AG08396 (cell line): ENCODE measurements at regions not wholly inside any gene's neighbourhood (a gene's known extent, or its start where the extent isn't known, plus 50 kb on each side); places are given as distances from the start of the nearest gene placed in this dataset.
"Not testable (repeated sequence)": the region's sequence is repeated elsewhere in the genome, so short reads cannot be mapped to it uniquely, and the experiment has no call there.

Source experiments
- DNase-seq: peaks from one replicate; pipeline ENCODE4 v3.0.0; 2012; ENCODE audit warnings: low spot score, mixed read lengths

DNA sequence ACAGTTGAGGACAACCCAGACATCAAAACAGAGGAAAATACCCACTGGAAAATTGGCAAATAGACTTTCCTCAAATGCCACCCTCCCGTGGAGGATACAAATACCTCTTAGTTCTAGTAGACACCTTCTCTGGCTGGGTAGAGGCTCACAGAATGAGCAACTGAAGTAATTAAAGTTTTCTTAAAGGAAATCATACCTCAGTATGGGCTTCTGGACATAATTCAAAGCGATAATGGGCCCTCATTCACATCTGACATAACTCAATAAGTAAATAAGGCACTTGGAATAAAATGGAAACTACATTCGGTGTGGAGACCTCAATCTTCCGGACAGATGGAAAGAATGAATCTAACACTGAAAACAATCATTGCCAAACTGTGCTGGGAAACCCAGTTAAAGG, 115.2 kb upstream of the PLCL2 start:
- no peak for DNase-seq

DNA sequence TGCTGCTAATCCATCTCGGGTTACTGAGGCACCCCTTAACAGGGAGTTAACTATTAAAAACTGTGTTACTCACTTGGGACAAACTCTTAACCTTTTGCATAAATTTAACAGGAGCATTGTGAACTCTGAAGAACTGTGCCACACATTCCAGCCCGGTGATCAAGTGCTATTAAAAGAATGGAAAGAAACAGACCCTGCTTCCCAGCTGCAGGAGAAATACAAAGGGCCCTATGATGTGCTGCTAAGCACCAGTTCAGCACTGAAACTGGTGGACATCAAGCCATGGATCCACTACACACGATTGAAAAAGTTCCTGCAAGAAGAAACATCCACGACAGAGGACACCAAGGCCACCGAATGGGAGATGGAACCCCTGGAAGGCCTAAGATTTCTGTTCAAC, 114.7 kb upstream of the PLCL2 start:
- DNase-seq = no peak

DNA sequence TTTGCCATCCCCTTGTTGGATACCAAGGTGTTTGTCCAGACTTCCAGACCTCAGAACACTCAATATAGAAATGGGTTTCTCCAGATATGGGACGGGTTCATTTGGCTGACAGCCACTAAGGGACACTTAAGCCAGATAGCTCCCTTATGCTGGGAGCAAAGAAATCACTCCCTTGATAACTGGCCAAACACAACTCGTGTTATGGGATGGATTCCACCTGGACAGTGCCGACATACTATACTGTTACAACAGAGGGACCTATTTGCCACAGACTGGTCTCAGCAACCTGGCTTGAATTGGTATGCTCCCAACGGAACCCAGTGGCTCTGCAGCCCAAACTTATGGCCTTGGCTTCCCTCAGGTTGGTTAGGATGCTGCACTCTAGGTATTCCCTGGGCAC, 114.0 kb upstream of the PLCL2 start:
- DNase-seq = no peak

DNA sequence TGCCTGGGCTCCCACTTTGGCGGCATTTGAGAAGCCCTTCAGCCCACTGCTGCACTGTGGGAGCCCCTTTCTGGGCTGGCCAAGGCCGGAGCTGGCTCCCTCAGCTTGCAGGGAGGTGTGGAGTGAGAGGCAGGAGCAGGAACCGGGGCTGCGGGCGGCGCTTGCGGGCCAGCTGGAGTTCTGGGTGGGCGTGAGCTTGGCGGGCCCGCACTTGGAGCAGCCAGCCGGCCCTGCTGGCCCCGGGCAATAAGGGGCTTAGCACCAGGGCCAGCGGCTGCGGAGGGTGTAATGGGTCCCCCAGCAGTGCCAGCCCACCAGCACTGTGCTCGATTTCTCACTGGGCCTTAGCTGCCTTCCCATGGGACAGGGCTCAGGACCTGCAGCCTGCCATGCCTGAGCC, 111.2 kb upstream of the PLCL2 start:
- not testable (repeated sequence) for DNase-seq

DNA sequence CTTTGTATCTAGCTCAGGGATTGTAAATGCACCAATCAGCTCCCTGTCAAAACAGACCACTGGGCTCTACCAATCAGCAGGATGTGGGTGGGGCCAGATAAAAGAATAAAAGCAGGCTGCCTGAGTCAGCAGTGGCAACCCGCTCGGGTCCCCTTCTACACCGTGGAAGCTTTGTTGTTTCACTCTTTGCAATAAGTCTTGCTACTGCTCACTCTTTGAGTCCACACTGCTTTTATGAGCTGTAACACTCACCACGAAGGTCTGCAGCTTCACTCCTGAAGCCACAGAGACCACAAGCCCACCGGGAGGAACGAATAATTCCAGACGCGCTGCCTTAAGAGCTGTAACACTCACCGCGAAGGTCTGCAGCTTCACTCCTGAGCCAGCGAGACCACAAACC, 110.2 kb upstream of the PLCL2 start:
- not testable (repeated sequence) for DNase-seq

DNA sequence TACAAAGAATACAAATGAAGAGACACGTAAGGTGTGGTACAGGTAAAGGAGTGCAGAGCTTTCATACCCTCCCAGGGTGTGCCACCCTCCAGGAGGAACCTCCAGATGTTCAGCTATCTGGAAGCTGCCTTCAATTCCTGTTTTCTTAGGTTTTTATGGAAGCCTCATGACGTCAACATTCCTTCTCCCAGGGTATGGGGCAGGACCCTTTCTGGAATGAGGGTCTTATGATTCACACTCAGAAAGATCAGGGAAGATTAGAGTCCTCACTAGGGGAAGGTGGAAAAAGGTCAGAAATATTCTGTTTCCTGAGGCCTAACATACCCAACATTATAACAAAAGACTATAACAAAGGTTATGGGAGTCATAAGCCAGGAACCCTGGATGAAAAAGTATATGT, 99.8 kb upstream of the PLCL2 start:
- DNase-seq = no peak

DNA sequence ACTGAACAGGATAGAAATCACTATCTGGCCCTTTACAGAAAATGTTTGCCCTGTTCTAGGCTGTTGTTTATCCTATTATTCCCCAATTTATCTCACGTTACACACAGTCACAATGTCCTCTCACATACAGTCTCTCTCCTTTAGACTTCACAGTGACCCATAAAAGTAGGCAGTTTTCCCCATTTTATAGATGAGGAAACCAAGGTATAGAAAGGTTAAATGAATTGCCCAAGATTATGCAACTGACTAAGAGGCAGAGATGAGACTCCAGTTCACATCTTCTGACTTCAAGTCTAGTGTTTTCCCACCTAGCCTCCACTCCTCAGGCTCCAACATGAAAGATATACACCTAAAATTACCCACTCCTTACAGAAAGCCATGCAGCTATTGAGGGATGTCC, 99.3 kb upstream of the PLCL2 start:
- no peak for DNase-seq

DNA sequence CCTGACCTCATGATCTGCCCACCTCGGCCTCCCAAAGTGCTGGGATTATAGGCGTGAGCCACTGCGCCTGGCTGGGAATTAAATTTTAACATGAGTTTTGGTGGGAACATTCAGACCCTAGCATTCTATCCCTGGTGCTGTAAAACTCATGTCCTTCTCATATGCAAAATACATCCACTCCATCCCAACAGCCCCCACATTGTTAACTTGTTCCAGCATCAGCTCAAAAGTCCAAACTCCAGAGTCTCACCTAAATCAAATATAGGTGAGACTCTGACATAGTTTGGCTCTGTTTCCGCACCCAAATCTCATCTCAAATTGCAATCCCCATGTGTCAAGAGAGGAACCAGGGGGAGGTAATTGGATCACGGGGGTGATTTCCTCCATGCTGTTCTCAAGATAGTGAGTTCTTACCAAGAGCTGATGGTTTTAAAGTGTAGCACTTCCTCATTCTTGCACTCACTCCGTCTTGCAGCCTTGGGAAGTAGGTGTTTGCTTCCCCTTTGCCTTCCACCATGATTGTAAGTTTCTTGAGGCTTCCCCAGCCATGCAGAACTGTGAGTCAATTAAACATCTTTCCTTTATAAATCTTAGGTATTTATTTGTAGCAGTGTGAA, 96.2 kb upstream of the PLCL2 start:
- DNase-seq = no peak

DNA sequence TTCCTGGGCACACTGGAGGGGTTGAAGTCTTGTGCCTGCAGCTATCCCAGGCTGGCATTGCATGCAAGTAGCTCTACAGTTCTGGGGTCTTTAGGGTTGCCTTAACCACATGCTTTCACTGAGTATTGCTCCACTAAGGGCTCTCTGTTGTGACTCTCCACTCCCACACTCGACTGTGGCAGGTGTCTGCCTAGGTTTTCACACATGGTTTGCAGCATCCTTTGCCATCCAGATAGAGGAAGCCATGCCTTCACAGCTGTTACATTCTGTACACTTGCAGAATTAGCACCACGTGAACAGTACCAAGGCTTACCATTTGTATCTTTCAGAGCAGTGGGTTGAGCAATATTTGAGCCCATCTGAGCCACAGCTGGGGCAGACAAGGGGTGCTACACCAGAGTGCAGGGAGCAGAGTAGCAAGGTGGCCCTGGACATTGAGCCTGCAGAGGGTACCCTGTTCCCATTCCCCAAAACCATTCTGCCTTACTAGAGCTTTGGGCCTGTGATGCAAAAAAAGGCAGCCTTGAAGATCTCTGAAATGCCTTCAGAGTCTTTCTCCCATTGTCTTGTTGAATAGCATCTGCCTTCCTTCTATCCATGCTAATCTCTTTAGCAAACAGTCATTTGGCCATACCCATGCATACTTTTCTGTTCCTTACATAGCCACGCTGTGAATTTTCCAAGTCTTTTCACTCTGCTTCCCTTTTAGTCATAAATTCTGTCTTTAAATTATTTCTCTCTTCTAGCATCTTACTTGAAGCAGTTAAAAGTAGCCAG, 95.2 kb upstream of the PLCL2 start:
- DNase-seq = no peak

DNA sequence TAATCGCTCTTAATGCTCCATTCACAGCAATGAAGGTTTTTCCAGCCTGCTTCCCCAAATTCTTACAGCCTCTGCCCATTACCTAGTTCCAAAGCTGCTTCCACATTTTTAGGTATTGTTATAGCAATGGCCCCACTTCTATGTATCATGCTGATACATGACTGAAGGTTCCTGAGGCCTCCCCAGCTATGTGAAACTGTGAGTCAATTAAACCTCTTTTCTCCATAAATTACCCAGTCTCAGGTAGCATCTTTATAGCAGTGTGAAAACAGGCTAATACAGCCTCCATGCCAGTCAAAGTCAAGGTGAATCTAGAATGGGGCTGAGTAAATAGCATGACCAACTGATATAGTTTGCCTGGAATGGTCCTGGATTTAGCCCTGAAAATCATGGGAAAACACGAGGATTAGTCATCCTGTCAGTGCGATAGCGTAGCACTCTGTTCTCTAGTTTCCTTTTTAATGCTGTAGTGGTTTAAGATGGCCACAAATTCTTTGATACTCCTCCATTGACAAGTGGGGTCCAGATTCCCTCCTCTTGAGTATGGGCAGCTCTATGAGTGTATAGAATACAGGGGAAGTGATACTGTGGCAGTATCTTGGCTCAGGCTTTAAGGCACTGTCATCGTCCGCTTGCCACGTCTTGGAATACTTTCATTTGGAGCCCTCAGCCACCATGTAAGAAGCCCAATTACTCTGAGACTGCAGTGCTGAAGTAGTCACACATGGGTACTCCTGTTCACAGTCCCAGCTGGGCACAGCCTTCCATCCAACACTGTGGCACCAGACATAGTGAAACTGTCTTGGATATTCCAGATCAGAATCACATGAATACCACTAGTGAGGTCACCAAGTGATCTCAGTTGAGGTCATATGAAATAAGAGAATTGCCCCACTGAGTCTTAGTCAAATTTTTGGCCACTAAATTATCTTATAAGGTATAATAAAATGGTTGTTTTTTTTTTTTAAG, 94.0 kb upstream of the PLCL2 start:
- no peak for DNase-seq

DNA sequence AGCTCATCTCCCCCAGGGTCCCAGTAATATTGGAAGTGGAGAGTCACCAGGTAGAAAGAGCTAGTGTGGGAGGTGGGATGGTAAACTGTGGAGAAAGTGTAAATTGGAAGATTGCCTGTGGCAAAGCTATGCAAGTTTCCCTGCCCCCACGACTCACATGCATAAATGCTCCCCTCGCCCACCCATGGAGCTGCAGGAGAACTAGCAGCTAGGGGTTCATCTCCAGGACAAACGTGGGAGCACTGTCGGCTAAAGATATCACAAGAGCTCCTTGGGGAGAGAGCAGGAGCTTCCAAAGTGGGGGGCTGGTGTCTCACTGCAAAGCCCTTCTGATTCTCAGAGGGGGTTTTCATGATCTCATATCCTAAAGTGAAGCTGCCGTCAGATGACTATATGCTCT, 91.4 kb upstream of the PLCL2 start:
- DNase-seq = no peak

DNA sequence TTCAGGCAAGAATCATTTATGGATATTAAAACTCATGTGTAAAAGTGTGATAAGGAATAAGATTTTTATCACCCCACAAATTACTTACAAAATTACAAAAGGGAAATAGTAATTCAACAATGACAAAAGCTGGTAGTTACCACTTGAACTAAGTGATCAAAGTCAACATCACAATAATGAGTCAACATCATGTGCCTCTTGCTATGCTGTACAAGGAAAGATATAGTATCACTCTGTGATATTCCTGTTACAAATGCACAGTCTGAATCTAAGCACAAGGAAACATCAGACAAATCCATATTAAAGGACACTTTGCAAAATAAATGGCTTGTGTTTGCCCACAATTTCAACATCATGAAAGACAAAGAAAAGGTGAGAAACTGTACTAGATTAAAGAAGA, 90.5 kb upstream of the PLCL2 start:
- DNase-seq = no peak

DNA sequence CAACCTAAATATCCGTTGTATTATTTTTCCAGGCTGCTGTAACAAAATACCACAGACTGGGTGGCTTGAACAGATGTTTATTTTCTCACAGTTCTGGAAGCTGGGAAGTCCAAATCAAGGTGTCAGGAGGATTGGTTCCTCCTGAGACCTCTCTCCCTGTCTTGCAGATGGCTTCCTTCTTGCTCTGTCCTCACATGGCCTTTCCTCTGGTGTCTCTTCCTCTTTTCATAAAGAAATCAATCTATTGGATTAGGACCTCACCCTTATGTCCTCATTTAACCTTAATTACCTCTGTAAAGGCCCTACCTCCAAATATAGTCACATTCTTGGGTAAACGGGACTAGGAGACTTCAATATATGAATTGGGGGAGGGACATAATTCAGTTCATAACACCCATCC, 89.2 kb upstream of the PLCL2 start:
- no peak for DNase-seq

DNA sequence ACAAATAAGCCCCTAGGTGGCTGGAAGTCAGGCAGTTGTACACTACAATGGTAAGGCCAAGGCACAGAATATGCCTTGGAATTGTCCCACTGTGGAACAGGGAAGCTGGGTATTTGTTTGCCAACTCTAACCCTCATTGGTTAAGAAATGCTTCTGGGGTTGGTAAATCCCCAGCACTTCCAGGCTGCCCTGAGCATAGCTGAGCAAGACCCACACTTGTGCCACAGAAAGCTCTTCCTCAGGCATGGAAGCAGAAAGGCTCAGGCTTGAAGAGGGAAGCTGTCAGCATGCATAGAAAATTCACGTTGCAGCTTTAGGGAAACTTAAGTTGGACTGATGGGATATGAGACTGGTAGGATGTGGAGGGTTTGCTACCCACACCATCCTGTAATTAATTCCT, 86.9 kb upstream of the PLCL2 start:
- DNase-seq = no peak

DNA sequence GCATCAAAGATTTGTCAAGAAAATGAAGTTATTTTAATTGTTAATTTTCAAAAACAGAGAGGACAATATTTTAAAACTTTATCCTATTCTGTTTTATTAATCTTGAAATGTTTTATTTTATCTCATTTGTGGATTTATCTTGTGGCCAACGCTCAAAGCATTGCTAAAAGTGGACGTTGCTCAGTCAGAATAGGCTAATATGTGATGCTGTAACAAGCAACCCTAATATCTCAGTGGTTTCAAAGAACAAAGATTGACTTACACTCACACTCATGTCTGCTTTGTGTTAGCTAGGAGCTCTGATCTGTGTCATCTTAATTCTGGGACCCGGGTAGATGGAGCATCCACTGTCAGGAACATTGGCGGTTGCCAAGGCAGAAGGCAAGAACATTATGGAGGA, 86.0 kb upstream of the PLCL2 start:
- DNase-seq = no peak

DNA sequence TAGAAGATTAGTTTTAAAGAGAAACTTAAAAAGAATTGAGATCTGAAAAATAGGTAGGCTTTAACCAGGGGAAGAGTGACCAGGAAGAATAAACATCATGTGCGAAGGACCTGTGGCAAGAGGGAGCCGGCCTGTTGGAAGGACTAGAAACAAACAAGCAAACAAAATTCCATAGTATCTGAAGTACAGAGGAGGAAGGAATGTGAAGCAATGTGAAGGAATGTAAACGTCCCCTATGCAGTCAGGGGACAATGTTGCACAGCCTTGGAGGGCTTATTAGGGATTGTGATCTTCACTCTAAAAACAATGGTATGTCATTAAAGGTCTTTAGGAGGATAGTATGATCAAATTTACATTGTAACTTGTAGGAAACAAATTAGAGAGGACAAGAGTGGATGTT, 84.4 kb upstream of the PLCL2 start:
- no peak for DNase-seq

DNA sequence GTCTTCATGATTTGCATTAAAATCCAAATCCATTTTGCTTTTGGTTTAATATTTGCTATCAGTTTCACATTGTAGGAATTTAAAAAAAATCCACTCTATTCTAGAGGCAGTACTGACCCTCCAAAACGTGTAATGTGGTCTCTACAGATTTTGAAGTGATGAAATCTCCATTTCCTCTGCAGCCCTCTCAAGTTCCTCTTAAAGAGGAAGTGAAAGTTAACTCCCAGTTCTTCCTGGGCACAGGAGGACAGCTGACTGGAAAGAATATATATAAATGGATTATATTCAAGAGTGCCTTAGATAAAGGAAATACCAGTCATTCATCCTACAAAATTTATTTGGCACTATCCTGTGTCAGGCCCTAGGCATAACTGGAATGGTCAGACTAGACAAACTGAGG, 83.5 kb upstream of the PLCL2 start:
- no peak for DNase-seq

DNA sequence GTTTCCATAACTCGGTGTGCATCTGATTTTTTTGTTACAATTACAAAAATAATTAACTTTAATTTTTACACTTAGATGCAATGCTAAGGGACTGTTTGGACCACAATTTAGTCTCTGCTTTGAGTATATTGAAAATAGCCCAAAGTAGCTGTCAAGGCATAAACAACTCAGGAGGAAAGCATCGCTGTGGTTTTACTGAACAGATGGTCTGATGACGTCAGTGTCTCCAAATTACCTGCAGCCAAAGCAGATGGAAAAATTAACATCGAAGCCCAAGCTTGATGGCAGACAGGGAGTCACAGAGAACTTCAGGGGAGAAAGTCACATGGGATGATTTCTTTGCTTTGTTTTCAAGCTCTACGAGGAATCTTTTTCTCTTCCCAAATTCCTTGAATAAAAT, 83.1 kb upstream of the PLCL2 start:
- DNase-seq = no peak

DNA sequence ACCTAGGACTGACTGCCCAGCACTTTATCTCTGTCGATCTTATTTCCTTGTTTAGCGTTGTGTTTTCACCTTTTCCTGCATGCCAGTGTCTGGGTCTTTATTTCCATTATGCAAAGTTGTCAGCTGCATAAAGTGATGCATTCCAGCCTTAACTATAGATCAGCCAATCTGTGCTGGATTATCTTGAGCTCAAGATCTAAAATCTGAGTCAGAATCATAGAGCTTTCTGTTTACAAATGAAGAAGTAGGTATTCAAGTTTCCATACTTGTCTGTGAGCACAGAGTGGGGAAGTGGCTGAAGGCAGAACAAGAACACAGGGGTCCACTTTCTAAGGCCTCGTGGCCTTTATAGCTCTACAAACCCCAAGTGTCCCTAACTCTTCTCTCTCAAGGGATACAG, 82.4 kb upstream of the PLCL2 start:
- no peak for DNase-seq

DNA sequence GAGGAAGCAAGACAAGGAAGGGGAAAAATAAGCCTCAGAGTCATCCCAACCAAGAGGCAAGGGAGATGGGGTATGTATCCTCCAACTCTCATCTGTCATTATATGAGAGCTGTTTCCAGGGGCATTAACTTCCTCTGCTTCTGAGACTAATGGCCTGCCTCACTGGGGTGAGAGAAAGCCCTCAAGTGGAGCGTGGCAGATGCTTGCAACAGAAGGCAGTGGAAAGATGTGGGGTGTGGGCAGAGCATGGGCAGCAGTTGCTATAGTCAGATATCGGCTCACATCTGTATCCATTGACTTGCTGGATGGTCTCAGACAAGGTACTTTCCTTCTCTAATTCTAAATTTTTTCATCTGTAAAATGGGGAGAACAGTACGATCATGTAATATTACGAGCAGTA, 81.7 kb upstream of the PLCL2 start:
- DNase-seq = no peak

DNA sequence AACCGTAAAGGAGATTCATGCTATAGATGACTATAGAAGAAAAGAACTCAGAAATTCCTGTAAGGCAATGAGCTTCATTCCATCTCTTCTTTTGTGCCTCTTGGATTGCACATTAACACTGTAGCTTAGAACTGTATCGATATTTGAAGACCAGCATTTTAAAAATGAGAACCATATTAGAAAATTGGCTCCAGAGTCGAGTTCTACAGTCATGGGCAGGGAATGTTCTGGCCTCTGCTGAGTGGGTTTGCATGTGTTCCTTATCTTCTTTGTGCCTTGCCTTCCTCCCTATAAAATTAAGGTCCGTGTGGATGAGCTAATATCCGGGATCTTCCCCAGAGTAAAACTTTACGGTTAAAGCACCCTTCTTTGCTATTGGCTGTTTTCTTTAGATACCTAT, 77.4 kb upstream of the PLCL2 start:
- DNase-seq = no peak

DNA sequence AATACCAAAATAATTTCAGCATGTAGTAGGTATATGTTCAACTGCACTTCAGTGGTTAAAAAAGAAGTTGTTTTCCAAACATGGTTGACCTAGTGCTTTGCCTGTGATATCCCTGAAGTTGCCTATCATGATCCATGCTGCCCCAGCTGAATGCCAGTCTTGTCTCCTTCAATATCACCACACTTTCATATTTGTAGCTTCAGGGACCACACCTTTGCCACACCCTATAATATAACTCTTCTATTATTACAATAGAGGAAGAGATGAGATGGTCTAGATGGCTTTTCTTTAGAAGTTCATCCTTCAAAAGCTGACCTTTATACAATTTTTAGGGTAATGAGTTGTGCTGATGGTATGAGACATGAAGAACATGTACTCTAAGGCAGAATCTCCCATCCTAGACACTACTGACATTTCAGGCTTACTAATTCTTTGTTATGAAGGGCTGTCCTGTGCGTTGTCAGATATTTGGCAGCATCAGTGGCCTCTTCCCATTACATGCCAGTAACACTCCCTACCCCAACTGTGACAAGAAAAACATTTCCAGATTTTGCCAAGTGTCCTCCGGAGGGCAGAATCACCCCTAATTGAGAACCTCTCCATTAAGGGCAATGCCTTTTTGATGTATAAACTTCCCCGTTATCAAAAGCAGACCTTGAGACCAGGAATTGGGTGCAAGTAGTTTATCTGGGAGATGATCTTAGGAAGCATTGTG, 76.2 kb upstream of the PLCL2 start:
- DNase-seq = no peak
